Natural killer cell (primary cell): ENCODE measurements at regions not wholly inside any gene's neighbourhood (a gene's known extent, or its start where the extent isn't known, plus 50 kb on each side); places are given as distances from the start of the nearest gene placed in this dataset.

Source experiments
- ATAC-seq, 3 donors: fragments of 150-1000 bp in 2 of 3; fragments of 200-7000 bp in 1 of 3; cut with Tn5 transposase; 1 replicate in 1 of 3; 2 replicates in 2 of 3; pipeline ENCODE4 v1.10.0; 2021; ENCODE audit warnings: mild to moderate bottlenecking in 2 of 3, moderate library complexity in 2 of 3
- DNase-seq, 2 donors: peaks; one replicate each; pipeline versions ENCODE4 v3.0.0 to v3.0.0-alpha.2; 2013 to 2021; ENCODE audit warnings: mixed read lengths in 1 of 2
- H3K27ac ChIP-seq: one replicate; pipeline ENCODE4 v1.5.1; 2013; ENCODE audit warnings: mild to moderate bottlenecking, low read length
- H3K27me3 ChIP-seq: one replicate; pipeline ENCODE4 v1.6.1; 2013; ENCODE audit warnings: low read length; ENCODE audit not compliant: control insufficient read depth, insufficient read depth
- H3K36me3 ChIP-seq: one replicate; pipeline ENCODE4 v1.6.1; 2013; ENCODE audit warnings: low read length; ENCODE audit not compliant: control insufficient read depth, insufficient read depth
- H3K4me1 ChIP-seq: one replicate; pipeline ENCODE4 v1.6.1; 2013; ENCODE audit warnings: low read length; ENCODE audit not compliant: control insufficient read depth, insufficient read depth
- H3K4me3 ChIP-seq: one replicate; pipeline ENCODE4 v1.5.1; 2013; ENCODE audit warnings: low read length
- H3K9me3 ChIP-seq: one replicate; pipeline ENCODE4 v1.6.1; 2013; ENCODE audit warnings: low read length; ENCODE audit not compliant: control insufficient read depth, insufficient read depth
- H3K27ac Mint-ChIP-seq, 2 donors: one replicate each; pipeline ENCODE4 v1.8.0; 2022; ENCODE audit warnings: mild to moderate bottlenecking in 2 of 2, mixed read lengths in 2 of 2, moderate library complexity in 1 of 2
- H3K27me3 Mint-ChIP-seq, 2 donors: one replicate each; pipeline ENCODE4 v1.8.0; 2022; ENCODE audit warnings: low read depth in 2 of 2, mixed read lengths in 2 of 2
- H3K36me3 Mint-ChIP-seq: one replicate; pipeline ENCODE4 v1.8.0; 2022; ENCODE audit warnings: mixed read lengths
- H3K4me1 Mint-ChIP-seq, 2 donors: one replicate each; pipeline ENCODE4 v1.8.0; 2022; ENCODE audit warnings: mixed read lengths in 2 of 2
- H3K4me3 Mint-ChIP-seq: one replicate; pipeline ENCODE4 v1.8.0; 2022; ENCODE audit warnings: mild to moderate bottlenecking, moderate library complexity, mixed read lengths
- H3K9me3 Mint-ChIP-seq, 2 donors: one replicate each; pipeline ENCODE4 v1.8.0; 2022; ENCODE audit warnings: mixed read lengths in 2 of 2
- WGBS: methylation state at CpG from one replicate; pipeline ENCODE4 v1.1.7; 2013; ENCODE audit warnings: missing lambda C conversion rate; ENCODE audit not compliant: insufficient coverage; 5-methylcytosine and 5-hydroxymethylcytosine counted together
- intact Hi-C: fragments of 100-400 bp; cut with micrococcal nuclease; formaldehyde crosslinking; loops from one replicate; pipeline ENCODE4 v1.14.2; 2022
- TF ChIP-seq, protein P1 (sequence below): fragments of 200-600 bp; IDR thresholded peaks from one replicate; pipeline ENCODE4 v1.8.0; 2022; ENCODE audit warnings: antibody characterized with exemption

DNA sequence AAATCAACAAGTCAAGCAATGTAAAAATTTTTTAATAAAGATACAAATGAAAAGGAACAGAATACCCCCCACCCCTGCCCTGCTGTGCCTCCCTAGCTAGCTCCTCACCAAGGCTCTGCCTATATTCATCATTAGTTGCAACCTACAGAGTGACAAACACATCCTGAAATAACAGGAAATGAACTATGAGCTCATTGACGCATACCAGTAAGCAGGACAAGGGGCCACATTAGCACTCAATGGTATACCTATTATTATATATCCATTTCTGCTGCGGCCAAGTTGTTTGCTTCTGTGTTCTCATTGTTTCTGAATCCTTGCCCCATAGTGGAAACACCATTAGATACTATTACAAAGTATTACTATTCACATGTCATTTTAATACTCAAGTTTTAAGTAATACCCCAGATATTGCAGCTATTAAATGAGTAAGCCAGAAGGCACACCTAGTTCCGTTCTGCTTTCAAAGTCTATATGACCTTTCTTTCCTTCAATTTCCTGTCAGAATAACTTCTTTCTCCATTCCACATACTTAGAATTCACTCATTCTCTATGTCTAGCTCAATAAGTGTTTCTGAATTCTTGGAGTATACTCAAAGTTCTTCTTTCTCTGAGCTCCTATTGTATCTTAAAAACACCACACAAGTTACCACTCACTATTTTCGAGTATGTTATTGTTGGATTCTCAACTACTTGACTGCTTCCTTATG lies 1214.9 kb downstream of the PLA2G4A start:
- 75% methylated on average over 3 of the region's 4 CpGs for WGBS
- intact Hi-C loops = no loop called here
- ATAC-seq (no peak), DNase-seq (no peak)
- peaks cover 8 to 22% of the 10 kb centered on the region in 2 donors for H3K9me3 Mint-ChIP-seq
- no peaks in the 10 kb centered on the region for H3K36me3 ChIP-seq
- H3K4me3 ChIP-seq = no peak overlapping the region
- H3K4me3 Mint-ChIP-seq = no peak overlapping the region
- no peak overlapping the region for H3K27ac ChIP-seq
- no peaks in the 10 kb centered on the region for H3K9me3 ChIP-seq
- H3K4me1 Mint-ChIP-seq = no peaks in the 10 kb centered on the region
- H3K27me3 Mint-ChIP-seq = no peaks in the 10 kb centered on the region
- H3K27me3 ChIP-seq = no peaks in the 10 kb centered on the region
- H3K27ac Mint-ChIP-seq = no peak overlapping the region
- H3K4me1 ChIP-seq = no peaks in the 10 kb centered on the region
- TF ChIP-seq, protein P1, sequence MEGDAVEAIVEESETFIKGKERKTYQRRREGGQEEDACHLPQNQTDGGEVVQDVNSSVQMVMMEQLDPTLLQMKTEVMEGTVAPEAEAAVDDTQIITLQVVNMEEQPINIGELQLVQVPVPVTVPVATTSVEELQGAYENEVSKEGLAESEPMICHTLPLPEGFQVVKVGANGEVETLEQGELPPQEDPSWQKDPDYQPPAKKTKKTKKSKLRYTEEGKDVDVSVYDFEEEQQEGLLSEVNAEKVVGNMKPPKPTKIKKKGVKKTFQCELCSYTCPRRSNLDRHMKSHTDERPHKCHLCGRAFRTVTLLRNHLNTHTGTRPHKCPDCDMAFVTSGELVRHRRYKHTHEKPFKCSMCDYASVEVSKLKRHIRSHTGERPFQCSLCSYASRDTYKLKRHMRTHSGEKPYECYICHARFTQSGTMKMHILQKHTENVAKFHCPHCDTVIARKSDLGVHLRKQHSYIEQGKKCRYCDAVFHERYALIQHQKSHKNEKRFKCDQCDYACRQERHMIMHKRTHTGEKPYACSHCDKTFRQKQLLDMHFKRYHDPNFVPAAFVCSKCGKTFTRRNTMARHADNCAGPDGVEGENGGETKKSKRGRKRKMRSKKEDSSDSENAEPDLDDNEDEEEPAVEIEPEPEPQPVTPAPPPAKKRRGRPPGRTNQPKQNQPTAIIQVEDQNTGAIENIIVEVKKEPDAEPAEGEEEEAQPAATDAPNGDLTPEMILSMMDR = no peak
- peaks cover 6% of the 10 kb centered on the region for H3K36me3 Mint-ChIP-seq

- Mint-ChIP-seq H3K9me3 (peaks cover 16 to 22% of the 10 kb centered on the region in 2 donors), H3K4me1 (no peaks in the 10 kb centered on the region), H3K27me3 (no peaks in the 10 kb centered on the region), H3K4me3 (no peak overlapping the region), H3K27ac (no peak overlapping the region), H3K36me3 (peaks cover 19% of the 10 kb centered on the region)
- TF ChIP-seq, protein P1 = no peak
- Histone ChIP-seq H3K36me3 (no peaks in the 10 kb centered on the region), H3K27ac (no peak overlapping the region), H3K9me3 (no peaks in the 10 kb centered on the region), H3K4me3 (no peak overlapping the region), H3K4me1 (no peaks in the 10 kb centered on the region), H3K27me3 (no peaks in the 10 kb centered on the region)
- ATAC-seq (no peak), DNase-seq (no peak)
- intact Hi-C loops = no loop called here
These were observed 1221.5 kb downstream of the PLA2G4A start for GRCh38 chr1:188050250-188050649.

DNA sequence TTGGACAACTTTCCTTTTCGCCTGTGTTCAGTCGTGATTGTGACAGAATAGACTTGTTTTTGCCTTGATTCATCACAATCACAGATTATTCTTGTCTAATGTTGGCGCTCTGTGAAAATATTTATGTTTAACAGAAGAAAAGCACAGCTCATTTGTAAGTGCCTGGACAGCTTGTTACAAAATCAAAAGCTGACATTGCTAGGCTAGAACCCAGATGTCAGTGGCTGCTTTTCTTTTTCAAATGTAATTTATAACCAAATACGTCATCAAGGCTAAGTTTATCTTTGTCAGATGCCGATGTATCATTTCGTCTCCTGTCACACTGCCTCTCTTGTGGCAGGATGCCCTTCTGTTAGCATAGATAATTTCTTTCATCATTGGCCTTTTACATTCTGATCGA lies 1227.3 kb downstream of the PLA2G4A start:
- 83% methylated on average over 7 of the region's 7 CpGs for WGBS
- Histone ChIP-seq H3K4me1 (no peaks in the 10 kb centered on the region), H3K27me3 (no peaks in the 10 kb centered on the region), H3K36me3 (no peaks in the 10 kb centered on the region), H3K4me3 (no peak overlapping the region), H3K9me3 (no peaks in the 10 kb centered on the region), H3K27ac (no peak overlapping the region)
- no peak for DNase-seq
- H3K4me3 Mint-ChIP-seq = no peak overlapping the region
- ATAC-seq = no peak
- no peaks in the 10 kb centered on the region for H3K27me3 Mint-ChIP-seq
- no peaks in the 10 kb centered on the region for H3K4me1 Mint-ChIP-seq
- no peak overlapping the region for H3K27ac Mint-ChIP-seq
- peaks cover 23 to 24% of the 10 kb centered on the region in 2 donors for H3K9me3 Mint-ChIP-seq
- H3K36me3 Mint-ChIP-seq = peaks cover 18% of the 10 kb centered on the region
- intact Hi-C loops = no loop called here
- TF ChIP-seq, protein P1 = no peak

- 75% methylated on average over 1 of the region's 1 CpG for WGBS
- intact Hi-C loops = no loop called here
These were observed 1230.1 kb downstream of the PLA2G4A start for GRCh38 chr1:188058801-188059200.

More at GRCh38 chr1:188058801-188059200, 1230.1 kb downstream of the PLA2G4A start:
- Histone ChIP-seq H3K27ac (no peak overlapping the region), H3K27me3 (no peaks in the 10 kb centered on the region), H3K9me3 (no peaks in the 10 kb centered on the region), H3K4me1 (no peaks in the 10 kb centered on the region), H3K36me3 (no peaks in the 10 kb centered on the region), H3K4me3 (no peak overlapping the region)
- H3K4me3 Mint-ChIP-seq = no peak overlapping the region
- TF ChIP-seq, protein P1 = no peak
- peaks cover 34% of the 10 kb centered on the region for H3K36me3 Mint-ChIP-seq
- H3K27me3 Mint-ChIP-seq = no peaks in the 10 kb centered on the region
- H3K9me3 Mint-ChIP-seq = peaks cover 28 to 30% of the 10 kb centered on the region in 2 donors
- no peaks in the 10 kb centered on the region for H3K4me1 Mint-ChIP-seq
- DNase-seq (no peak), ATAC-seq (no peak)
- no peak overlapping the region for H3K27ac Mint-ChIP-seq
